GM12874 (cell line): ENCODE measurements at regions not wholly inside any gene's neighbourhood (a gene's known extent, or its start where the extent isn't known, plus 50 kb on each side); places are given as distances from the start of the nearest gene placed in this dataset.

Experiments used
- CTCF ChIP-seq: IDR thresholded peaks from 2 replicates; pipeline ENCODE4 v1.5.1; 2011; ENCODE audit warnings: low read depth, mild to moderate bottlenecking, control low read depth, low read length, moderate library complexity; ENCODE audit not compliant: insufficient read depth

- no peak for TF ChIP-seq CTCF
Observed at GRCh38 chr20:56842056-56842455, 212.9 kb downstream of the TFAP2C start.

- TF ChIP-seq CTCF: no peak
Observed at GRCh38 chr20:56843386-56843785, 214.3 kb downstream of the TFAP2C start.

- no peak for TF ChIP-seq CTCF
Observed at GRCh38 chr20:56843817-56844216, 214.7 kb downstream of the TFAP2C start.

GRCh38 chr20:56845546-56846086 lies 216.5 kb downstream of the TFAP2C start:
- TF ChIP-seq CTCF: no peak

GRCh38 chr20:56848561-56848960 lies 219.5 kb downstream of the TFAP2C start:
- no peak for TF ChIP-seq CTCF

- TF ChIP-seq CTCF: no peak
Observed at GRCh38 chr20:56851552-56851951, 222.4 kb downstream of the TFAP2C start.

GRCh38 chr20:56855708-56856107 lies 226.6 kb downstream of the TFAP2C start:
- TF ChIP-seq CTCF: no peak

- no peak for TF ChIP-seq CTCF
Observed at GRCh38 chr20:56857950-56858349, 228.8 kb downstream of the TFAP2C start.
